Fibroblast of lung (primary cell): ENCODE measurements at regions not wholly inside any gene's neighbourhood (a gene's known extent, or its start where the extent isn't known, plus 50 kb on each side); places are given as distances from the start of the nearest gene placed in this dataset.

Experiments used
- CTCF ChIP-seq, 2 donors: IDR thresholded peaks in 1 of 2; conservative IDR thresholded peaks in 1 of 2; 1 replicate in 1 of 2; 2 replicates in 1 of 2; pipeline ENCODE4 v1.5.1; 2011 to 2012; ENCODE audit warnings: low read length in 2 of 2, control low read depth in 1 of 2, inconsistent platforms in 1 of 2, low read depth in 1 of 2, mild to moderate bottlenecking in 1 of 2
- EZH2 ChIP-seq: IDR thresholded peaks from 2 replicates; pipeline ENCODE4 v1.5.1; 2012; ENCODE audit warnings: low read length, control low read depth, mild to moderate bottlenecking; ENCODE audit errors: missing control alignments

- TF ChIP-seq CTCF (conservative IDR thresholded peaks at IDR 0.05 in 1 of 2, IDR thresholded peaks at IDR 0.05 in 1 of 2; ENCODE audit: low read depth in 1 of 2, low read length in 2 of 2) (no peak), EZH2 (no peak)
These were observed 175.7 kb upstream of the RORB start for GRCh38 chr9:74321396-74321795.
